Neural crest cell (in vitro differentiated cells): ENCODE measurements at regions not wholly inside any gene's neighbourhood (a gene's known extent, or its start where the extent isn't known, plus 50 kb on each side); places are given as distances from the start of the nearest gene placed in this dataset.
A peak's percentile ranks its signal among the peaks of the same experiment; 100 is the strongest.

Experiments used
- DNase-seq: peaks from one replicate; pipeline ENCODE4 v3.0.0; 2021; ENCODE audit warnings: low read depth, mixed read lengths, low spot score
- H3K27ac Mint-ChIP-seq: one replicate; pipeline ENCODE4 v1.8.0; 2021; ENCODE audit warnings: mild to moderate bottlenecking, mixed read lengths; ENCODE audit not compliant: unreplicated experiment
- H3K27me3 Mint-ChIP-seq: 2 replicates; pipeline ENCODE4 v1.8.0; 2021; ENCODE audit warnings: low read depth, mild to moderate bottlenecking, mixed read lengths
- H3K36me3 Mint-ChIP-seq: 2 replicates; pipeline ENCODE4 v1.8.0; 2021; ENCODE audit warnings: low read depth, mild to moderate bottlenecking, mixed read lengths
- H3K4me1 Mint-ChIP-seq: 2 replicates; pipeline ENCODE4 v1.8.0; 2021; ENCODE audit warnings: mixed read lengths
- H3K4me3 Mint-ChIP-seq: one replicate; pipeline ENCODE4 v1.8.0; 2021; ENCODE audit warnings: mild to moderate bottlenecking, mixed read lengths
- H3K9me3 Mint-ChIP-seq: 2 replicates; pipeline ENCODE4 v1.8.0; 2021; ENCODE audit warnings: mixed read lengths
- CTCF ChIP-seq: fragments of 200-600 bp; sonication (generic); conservative IDR thresholded peaks from 2 replicates; pipeline ENCODE4 v1.5.0; 2021; ENCODE audit warnings: antibody characterized with exemption, mild to moderate bottlenecking

GRCh38 chr13:67752759-67753158 lies 522.6 kb upstream of the PCDH9 start:
- no peak overlapping the region for H3K27ac Mint-ChIP-seq
- no peaks in the 10 kb centered on the region for H3K9me3 Mint-ChIP-seq

GRCh38 chr13:67742478-67742877 lies 512.3 kb upstream of the PCDH9 start:
- no peak for TF ChIP-seq CTCF
- peaks cover 2% of the 10 kb centered on the region for H3K9me3 Mint-ChIP-seq
- H3K4me1 Mint-ChIP-seq, result peaks cover 4% of the 10 kb centered on the region
- no peak for DNase-seq
- H3K4me3 Mint-ChIP-seq, result no peak overlapping the region
- H3K27ac Mint-ChIP-seq, result no peak overlapping the region
- H3K27me3 Mint-ChIP-seq, result no peaks in the 10 kb centered on the region
- no peaks in the 10 kb centered on the region for H3K36me3 Mint-ChIP-seq

More at GRCh38 chr13:67752759-67753158, 522.6 kb upstream of the PCDH9 start:
- Mint-ChIP-seq H3K4me3 (no peak overlapping the region), H3K27me3 (no peaks in the 10 kb centered on the region), H3K4me1 (peaks cover 15% of the 10 kb centered on the region), H3K36me3 (no peaks in the 10 kb centered on the region)
- TF ChIP-seq CTCF, result no peak
- DNase-seq, result no peak

- no peaks in the 10 kb centered on the region for H3K36me3 Mint-ChIP-seq
These were observed 510.9 kb upstream of the PCDH9 start for GRCh38 chr13:67740871-67741535.

GRCh38 chr13:67736646-67737420 lies 506.7 kb upstream of the PCDH9 start:
- TF ChIP-seq CTCF, result peak; percentile 66
- H3K27ac Mint-ChIP-seq, result no peak overlapping the region
- H3K4me3 Mint-ChIP-seq, result peak overlapping the region; percentile 24
- peak; percentile 44 for DNase-seq
- peaks cover 4% of the 10 kb centered on the region for H3K9me3 Mint-ChIP-seq
- peaks cover 30% of the 10 kb centered on the region for H3K4me1 Mint-ChIP-seq
- no peaks in the 10 kb centered on the region for H3K27me3 Mint-ChIP-seq
- H3K36me3 Mint-ChIP-seq, result no peaks in the 10 kb centered on the region

More at GRCh38 chr13:67740871-67741535, 510.9 kb upstream of the PCDH9 start:
- H3K4me1 Mint-ChIP-seq, result peaks cover 16% of the 10 kb centered on the region
- DNase-seq, result no peak
- peaks cover 2% of the 10 kb centered on the region for H3K9me3 Mint-ChIP-seq
- H3K27me3 Mint-ChIP-seq, result no peaks in the 10 kb centered on the region
- TF ChIP-seq CTCF, result no peak
- H3K4me3 Mint-ChIP-seq, result no peak overlapping the region
- no peak overlapping the region for H3K27ac Mint-ChIP-seq

- H3K27me3 Mint-ChIP-seq, result no peaks in the 10 kb centered on the region
- H3K4me3 Mint-ChIP-seq, result no peak overlapping the region
- H3K4me1 Mint-ChIP-seq, result peaks cover 27% of the 10 kb centered on the region
- H3K9me3 Mint-ChIP-seq, result peaks cover 6% of the 10 kb centered on the region
- H3K27ac Mint-ChIP-seq, result no peak overlapping the region
- TF ChIP-seq CTCF, result no peak
- DNase-seq, result no peak
- H3K36me3 Mint-ChIP-seq, result no peaks in the 10 kb centered on the region
These were observed 505.5 kb upstream of the PCDH9 start for GRCh38 chr13:67735651-67736050.
